Lower leg skin (tissue), 4 donors: ENCODE measurements at regions not wholly inside any gene's neighbourhood (a gene's known extent, or its start where the extent isn't known, plus 50 kb on each side); places are given as distances from the start of the nearest gene placed in this dataset.

Source experiments
- DNase-seq, 2 donors: peaks; one replicate each; pipeline ENCODE4 v3.0.0-alpha.2; 2019; ENCODE audit warnings: low spot score in 2 of 2
- H3K4me3 ChIP-seq: fragments of 200-600 bp; sonication (generic); 2 replicates; pipeline ENCODE4 v1.5.1; 2017; ENCODE audit warnings: mild to moderate bottlenecking, low read depth; ENCODE audit not compliant: poor library complexity, severe bottlenecking
- POLR2A ChIP-seq, 2 donors: fragments of 450-650 bp; IDR thresholded peaks; one replicate each; pipeline ENCODE4 v1.6.1; 2016 to 2017; ENCODE audit warnings: antibody characterized with exemption in 2 of 2, mild to moderate bottlenecking in 1 of 2, moderate library complexity in 1 of 2
- WGBS, 2 donors: methylation state at CpG; one replicate each; pipeline ENCODE4 v1.1.5; 2018; 5-methylcytosine and 5-hydroxymethylcytosine counted together
- intact Hi-C: fragments of 100-400 bp; cut with DNase I; formaldehyde crosslinking; loops from one replicate; pipeline ENCODE4 v1.15.0; 2023; ENCODE audit warnings: low total_unique reads
- TF ChIP-seq, protein P1 (sequence below), 3 donors: fragments of 450-650 bp; IDR thresholded peaks; one replicate each; pipeline ENCODE4 v1.5.1; 2016; ENCODE audit warnings: antibody characterized with exemption in 3 of 3, mild to moderate bottlenecking in 3 of 3, moderate library complexity in 2 of 3

DNA sequence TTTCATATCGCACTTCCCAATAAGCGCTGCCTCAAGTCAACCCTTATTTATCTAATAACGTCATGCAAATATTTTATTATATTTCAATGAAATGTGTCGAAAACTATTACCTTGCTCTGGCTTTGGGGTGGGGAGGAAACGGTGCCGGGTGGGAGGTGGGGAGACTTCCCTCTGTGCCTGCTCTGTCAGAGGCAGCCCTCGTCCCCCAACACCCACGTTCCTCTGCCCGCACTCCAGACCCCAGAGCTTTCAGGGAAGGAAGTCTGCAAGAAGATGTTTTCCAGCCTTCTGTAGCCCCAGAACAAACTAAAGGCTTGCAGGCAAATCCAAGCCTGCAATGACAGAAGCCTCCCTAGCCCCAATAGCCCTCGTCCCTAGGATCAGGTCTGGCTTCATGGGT, 235.7 kb downstream of the BUD13 start:
- TF ChIP-seq, protein P1, sequence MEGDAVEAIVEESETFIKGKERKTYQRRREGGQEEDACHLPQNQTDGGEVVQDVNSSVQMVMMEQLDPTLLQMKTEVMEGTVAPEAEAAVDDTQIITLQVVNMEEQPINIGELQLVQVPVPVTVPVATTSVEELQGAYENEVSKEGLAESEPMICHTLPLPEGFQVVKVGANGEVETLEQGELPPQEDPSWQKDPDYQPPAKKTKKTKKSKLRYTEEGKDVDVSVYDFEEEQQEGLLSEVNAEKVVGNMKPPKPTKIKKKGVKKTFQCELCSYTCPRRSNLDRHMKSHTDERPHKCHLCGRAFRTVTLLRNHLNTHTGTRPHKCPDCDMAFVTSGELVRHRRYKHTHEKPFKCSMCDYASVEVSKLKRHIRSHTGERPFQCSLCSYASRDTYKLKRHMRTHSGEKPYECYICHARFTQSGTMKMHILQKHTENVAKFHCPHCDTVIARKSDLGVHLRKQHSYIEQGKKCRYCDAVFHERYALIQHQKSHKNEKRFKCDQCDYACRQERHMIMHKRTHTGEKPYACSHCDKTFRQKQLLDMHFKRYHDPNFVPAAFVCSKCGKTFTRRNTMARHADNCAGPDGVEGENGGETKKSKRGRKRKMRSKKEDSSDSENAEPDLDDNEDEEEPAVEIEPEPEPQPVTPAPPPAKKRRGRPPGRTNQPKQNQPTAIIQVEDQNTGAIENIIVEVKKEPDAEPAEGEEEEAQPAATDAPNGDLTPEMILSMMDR (IDR thresholded peaks at IDR 0.05): no peak
- TF ChIP-seq POLR2A (IDR thresholded peaks at IDR 0.05): no peak
- WGBS, 2 donors: 72 to 76% methylated on average over 10 of the region's 10 CpGs
- intact Hi-C loops: no loop called here
- no peak overlapping the region for H3K4me3 ChIP-seq
- DNase-seq: peak in 1 of 2 donors; percentile 74

DNA sequence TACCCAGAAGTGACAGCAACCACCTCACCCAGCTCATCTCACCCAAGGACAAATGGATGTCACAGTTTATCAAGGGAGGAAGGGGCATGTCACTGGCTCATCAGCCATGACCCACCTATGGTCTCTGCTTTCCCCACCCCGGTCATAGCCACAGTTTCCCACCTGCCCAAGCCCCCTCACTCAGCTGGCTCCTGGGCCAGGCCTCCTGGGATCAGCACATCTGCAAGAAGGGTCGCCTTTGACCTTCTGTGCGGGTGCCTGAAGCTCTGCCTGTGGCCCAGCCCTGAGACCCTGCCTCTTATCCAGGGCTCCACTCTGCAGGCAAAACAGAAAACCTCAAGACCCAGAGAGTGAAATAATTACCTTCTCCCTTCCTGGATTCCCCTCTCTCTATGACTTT, 236.4 kb downstream of the BUD13 start:
- intact Hi-C loops: no loop called here
- no peak overlapping the region for H3K4me3 ChIP-seq
- DNase-seq: no peak
- WGBS, 2 donors: 83 to 84% methylated on average over 3 of the region's 3 CpGs
- TF ChIP-seq, protein P1 (IDR thresholded peaks at IDR 0.05): no peak
- TF ChIP-seq POLR2A (IDR thresholded peaks at IDR 0.05): no peak

DNA sequence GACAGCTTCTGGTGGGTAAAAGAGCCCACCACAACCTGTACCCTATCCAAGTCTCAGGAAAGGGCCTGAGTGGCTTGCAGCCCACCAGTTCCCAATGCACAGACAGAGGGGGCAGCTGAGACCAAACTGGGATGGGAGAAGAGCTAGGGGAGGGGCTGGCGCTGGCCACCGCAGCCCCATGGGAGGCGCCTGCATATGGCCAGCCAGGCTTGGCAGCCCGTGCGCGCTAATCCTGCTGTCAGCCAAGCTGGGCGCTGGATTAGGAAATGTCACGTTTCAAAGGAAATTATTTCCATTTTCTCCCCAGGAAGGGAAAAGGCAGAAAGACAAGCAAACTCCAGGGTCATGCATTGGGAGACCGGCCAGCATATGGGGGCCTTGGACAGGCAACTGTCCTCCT, 236.8 kb downstream of the BUD13 start:
- peak in 1 of 2 donors; percentile 67 for DNase-seq
- TF ChIP-seq POLR2A (IDR thresholded peaks at IDR 0.05): no peak
- TF ChIP-seq, protein P1 (IDR thresholded peaks at IDR 0.05): no peak
- 48 to 51% methylated on average over 9 of the region's 9 CpGs for WGBS, 2 donors
- H3K4me3 ChIP-seq: no peak overlapping the region
- intact Hi-C loops: no loop called here

DNA sequence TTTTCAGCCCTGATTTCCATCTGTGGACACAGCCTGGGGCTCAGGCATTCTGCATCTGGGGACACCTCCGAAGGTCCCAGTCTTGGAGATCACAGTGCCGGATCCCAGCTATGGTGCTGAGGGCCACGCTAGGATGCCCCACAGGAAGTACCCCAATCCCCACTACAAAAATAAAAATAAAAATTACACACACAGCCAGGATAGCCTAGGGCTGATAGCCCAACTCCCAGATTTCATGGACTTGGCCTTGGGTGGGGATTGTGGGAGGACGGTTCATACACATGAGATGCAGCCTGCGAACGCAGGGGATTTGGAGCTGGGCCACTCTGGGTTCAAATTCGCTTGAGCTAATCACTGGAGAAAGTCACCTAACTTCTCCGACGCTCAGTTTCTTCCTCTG, 237.7 kb downstream of the BUD13 start:
- WGBS, 2 donors: 84 to 95% methylated on average over 9 of the region's 9 CpGs
- H3K4me3 ChIP-seq: no peak overlapping the region
- peak in 1 of 2 donors; percentile 52 for DNase-seq
- TF ChIP-seq POLR2A (IDR thresholded peaks at IDR 0.05): no peak
- TF ChIP-seq, protein P1 (IDR thresholded peaks at IDR 0.05): no peak
- intact Hi-C loops: no loop called here

DNA sequence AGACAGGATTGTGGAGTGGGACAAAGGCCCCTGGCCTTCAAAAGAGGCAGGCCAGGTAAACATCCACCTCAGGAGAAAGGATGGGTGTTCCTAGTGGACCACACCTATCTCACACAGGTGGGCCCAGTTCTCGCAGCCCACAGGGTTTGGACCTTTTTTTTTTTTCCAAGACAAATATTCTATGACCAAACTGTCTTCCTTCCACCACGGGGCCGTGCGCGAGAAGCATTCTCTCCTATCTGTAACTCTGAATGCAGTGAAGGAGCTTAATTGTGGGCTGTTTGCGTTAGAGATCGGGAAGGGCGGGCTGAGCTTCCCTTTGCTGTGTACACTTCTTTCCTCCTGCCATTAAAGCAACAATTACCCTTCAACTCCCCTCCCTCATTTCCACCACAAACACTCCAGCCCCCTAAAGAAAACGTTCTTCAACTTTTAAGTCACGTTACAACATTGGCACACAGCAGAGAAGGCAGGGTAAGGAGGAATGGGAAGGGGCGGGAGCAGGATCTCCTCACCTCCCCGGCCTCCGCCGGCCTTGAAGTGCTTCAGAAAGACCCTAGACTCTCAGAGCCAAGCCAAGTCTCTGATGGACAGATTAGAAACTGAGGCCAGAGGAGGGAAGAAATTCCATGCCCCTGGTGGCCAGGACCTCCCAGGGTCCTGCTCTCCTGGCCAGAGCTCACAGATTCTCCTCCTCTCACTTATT, 238.4 kb downstream of the BUD13 start:
- no peak overlapping the region for H3K4me3 ChIP-seq
- no peak for TF ChIP-seq POLR2A (IDR thresholded peaks at IDR 0.05)
- TF ChIP-seq, protein P1 (IDR thresholded peaks at IDR 0.05): no peak
- intact Hi-C loops: no loop called here
- peak in 1 of 2 donors; percentile 75 for DNase-seq
- 54 to 59% methylated on average over 14 of the region's 14 CpGs for WGBS, 2 donors
